GM18517 (cell line): ENCODE measurements at regions not wholly inside any gene's neighbourhood (a gene's known extent, or its start where the extent isn't known, plus 50 kb on each side); places are given as distances from the start of the nearest gene placed in this dataset.
A peak's percentile ranks its signal among the peaks of the same experiment; 100 is the strongest.

Experiments
- ATAC-seq: cut with Tn5 transposase; IDR thresholded peaks from one replicate; pipeline ENCODE4 v1.9.1; 2021; ENCODE audit warnings: mild to moderate bottlenecking, moderate library complexity; ENCODE audit not compliant: unreplicated experiment

DNA sequence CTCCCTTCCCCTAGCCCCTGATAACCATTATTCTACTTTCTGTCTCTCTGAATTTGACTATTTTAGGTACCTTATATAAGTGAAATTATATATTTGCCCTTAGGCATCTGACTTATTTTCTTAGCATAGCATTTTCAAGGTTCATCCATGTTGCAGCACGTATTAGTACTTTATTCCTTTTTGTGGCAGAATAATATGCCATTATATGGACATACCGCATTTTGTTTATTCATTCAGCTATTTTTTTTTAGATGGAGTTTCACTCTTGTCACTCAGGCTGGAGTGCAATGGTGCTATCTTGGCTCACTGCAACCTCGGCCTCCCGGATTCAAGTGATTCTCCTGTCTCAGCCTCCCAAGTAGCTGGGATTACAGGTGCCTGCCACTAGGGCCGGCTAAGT, 326.2 kb upstream of the PLXNA2 start:
- ATAC-seq = no peak

DNA sequence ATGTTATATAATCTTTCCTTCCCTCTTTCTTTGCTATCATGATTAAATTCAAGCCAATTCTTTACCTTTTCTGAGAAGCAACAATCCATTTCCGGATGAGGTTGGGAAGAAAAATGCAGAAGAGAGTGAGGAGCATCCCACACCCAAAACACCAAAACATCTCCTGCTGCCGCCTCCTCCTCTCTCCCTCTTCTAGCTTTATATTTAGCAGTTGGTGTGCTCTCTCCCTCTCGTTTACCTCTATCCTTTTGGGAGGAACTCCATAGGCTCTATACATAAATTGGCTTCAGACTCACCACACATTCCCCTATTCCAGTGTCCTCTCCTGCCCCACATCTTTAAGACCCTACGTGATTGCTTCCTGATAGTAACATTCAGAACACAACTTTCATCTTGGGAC, 332.2 kb upstream of the PLXNA2 start:
- no peak for ATAC-seq

DNA sequence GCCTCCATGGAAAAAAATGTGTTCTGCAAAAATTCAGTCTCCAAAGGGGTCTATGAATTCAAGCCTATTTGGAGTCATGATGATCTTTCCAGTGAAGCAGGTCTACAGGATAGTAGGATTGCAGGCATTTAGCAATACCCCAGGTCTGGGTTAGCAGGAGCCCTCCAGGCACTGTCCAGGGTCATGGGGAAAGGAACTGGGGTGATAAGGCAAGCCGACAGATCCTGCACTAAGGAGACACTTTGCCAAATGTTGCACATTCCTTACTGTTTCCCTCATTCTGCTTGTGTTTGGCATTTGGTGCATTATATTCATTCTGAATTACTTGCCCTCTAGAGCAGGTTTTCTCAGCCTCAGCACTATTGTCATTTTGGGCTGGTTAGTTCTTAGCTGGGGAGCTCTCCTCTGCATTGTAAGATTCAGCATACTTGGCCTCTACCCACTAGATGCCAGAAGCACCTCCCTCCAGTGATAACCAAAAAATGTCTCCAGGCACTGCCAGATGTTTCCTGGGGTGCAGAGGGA, 333.3 kb upstream of the PLXNA2 start:
- ATAC-seq = no peak

DNA sequence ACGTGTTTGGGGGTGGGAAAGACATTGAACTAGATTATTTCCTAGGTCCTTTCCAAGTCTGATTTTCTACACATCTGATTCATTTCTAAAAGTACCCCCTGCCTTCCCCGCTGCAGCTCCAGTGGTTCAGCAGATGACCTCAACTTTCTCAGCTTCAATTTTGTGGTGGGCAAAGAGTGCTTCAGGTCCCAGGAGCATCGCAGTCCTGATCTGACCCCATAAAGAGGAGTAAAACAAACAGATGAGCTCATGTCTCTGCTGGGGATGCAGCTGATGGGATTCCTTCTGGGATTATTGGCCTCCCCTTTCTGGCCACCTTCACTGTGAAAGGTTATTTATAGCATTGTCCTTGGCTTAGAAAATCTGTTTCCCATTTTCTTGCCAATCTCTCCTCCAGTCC, 337.0 kb upstream of the PLXNA2 start:
- ATAC-seq = no peak

- ATAC-seq = no peak
Measured at GRCh38 chr1:208581667-208582066, 337.5 kb upstream of the PLXNA2 start.

- no peak for ATAC-seq
Measured at GRCh38 chr1:208584167-208584755, 340.1 kb upstream of the PLXNA2 start.

GRCh38 chr1:208587110-208587509, 342.9 kb upstream of the PLXNA2 start:
- peak; percentile 61 for ATAC-seq

- no peak for ATAC-seq
Measured at GRCh38 chr1:208593306-208594006, 349.3 kb upstream of the PLXNA2 start.

GRCh38 chr1:208595236-208595635, 351.1 kb upstream of the PLXNA2 start:
- ATAC-seq = no peak

DNA sequence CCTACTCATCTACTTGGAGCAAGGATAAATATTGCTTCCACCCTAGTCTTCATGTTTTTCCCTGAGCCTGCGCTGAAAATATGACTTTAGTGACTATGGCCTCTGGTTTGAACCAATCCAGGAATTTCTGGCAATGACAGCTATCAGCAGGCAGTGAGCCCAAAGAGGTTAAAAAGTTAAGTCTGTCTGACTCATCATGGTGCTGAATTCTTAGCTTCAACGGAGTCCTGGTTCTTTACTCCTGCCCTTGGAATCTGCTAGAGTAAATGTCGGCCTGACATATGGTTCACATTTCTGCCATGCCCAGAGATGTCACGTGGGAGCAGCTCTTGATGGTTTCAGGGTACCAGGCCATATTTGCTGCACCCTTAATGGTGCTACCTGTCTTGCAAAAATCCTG, 351.6 kb upstream of the PLXNA2 start:
- no peak for ATAC-seq

DNA sequence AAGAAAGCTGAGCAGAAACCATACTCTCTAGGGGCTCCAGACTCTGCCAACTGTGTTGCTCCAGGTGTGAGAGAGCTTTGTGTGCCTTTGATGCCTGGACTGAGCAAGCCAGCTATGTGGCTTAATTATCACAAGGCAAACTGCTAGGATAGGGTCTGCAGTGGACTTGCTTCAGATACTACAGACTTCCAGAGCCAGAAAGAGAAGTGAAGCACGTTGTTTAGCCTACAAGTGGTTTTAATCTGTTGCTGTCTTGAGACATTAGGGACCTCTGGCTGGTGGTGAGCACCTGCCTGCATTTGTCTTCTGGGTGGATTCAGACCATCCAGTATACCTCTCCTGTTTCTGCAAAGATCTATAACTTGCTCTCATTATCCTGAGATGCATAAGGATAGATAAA, 353.4 kb upstream of the PLXNA2 start:
- ATAC-seq = no peak

DNA sequence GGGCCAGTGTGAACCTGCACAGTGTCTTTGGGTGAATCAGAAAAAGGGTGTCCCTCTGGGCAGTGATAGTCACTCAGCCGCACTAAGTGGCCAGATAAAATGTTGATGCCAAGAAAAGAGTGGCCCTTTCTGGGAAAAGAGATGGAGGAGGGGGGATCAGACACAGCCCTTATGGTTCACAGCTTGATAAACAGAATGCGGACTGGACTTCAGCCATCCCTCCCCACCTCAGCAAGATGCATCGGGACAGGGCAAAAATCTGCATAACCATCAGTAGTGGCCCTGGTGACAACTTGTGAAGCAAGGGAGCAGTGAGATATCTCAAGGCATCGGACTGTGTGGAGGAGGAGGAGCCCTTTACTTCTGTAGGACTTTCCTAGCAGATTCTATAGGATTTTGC, 353.8 kb upstream of the PLXNA2 start:
- ATAC-seq = no peak

DNA sequence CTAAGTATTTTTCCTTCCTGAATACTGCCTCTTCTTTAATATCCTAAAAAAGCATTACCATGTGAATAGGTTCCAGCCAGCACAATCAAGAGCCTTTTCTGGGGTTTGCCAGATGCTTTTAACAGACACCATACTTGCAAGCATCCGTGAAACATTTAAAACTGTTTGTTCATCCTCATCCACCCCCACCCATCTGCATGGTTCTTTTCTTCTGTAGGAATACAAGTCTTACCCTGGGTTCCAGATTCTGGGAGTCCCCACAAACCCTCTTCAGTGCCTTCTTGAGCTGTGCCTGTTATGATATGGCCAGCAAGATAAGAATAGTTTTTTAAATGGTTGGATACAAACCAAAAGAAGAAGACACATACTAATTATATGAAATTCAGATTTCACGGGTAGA, 354.9 kb upstream of the PLXNA2 start:
- ATAC-seq = no peak

- ATAC-seq = no peak
Measured at GRCh38 chr1:208600456-208601190, 356.4 kb upstream of the PLXNA2 start.

- no peak for ATAC-seq
Measured at GRCh38 chr1:208601561-208601960, 357.4 kb upstream of the PLXNA2 start.

GRCh38 chr1:208603721-208604120, 359.5 kb upstream of the PLXNA2 start:
- ATAC-seq = no peak

GRCh38 chr1:208604295-208604694, 360.1 kb upstream of the PLXNA2 start:
- peak; percentile 84 for ATAC-seq

- ATAC-seq = no peak
Measured at GRCh38 chr1:208606959-208607358, 362.8 kb upstream of the PLXNA2 start.

- ATAC-seq = no peak
Measured at GRCh38 chr1:208607616-208608015, 363.4 kb upstream of the PLXNA2 start.

- no peak for ATAC-seq
Measured at GRCh38 chr1:208614610-208615009, 370.4 kb upstream of the PLXNA2 start.

- no peak for ATAC-seq
Measured at GRCh38 chr1:208615371-208615770, 371.2 kb upstream of the PLXNA2 start.

GRCh38 chr1:208616776-208617175, 372.6 kb upstream of the PLXNA2 start:
- no peak for ATAC-seq
